Endodermal cell (in vitro differentiated cells): ENCODE measurements at regions not wholly inside any gene's neighbourhood (a gene's known extent, or its start where the extent isn't known, plus 50 kb on each side); places are given as distances from the start of the nearest gene placed in this dataset.

Experiments
- DNase-seq: peaks from one replicate; pipeline ENCODE4 v3.0.0-alpha.2; 2017
- H3K27ac ChIP-seq: 2 replicates; pipeline ENCODE4 v1.5.1; 2013; ENCODE audit warnings: mild to moderate bottlenecking, low read depth, low read length, moderate library complexity
- H3K27me3 ChIP-seq: 2 replicates; pipeline ENCODE4 v1.6.1; 2013; ENCODE audit warnings: mild to moderate bottlenecking, low read length, moderate library complexity; ENCODE audit not compliant: insufficient read depth, control insufficient read depth, poor library complexity, severe bottlenecking
- H3K36me3 ChIP-seq: 2 replicates; pipeline ENCODE4 v1.7.0; 2013; ENCODE audit warnings: mild to moderate bottlenecking, low read length, moderate library complexity; ENCODE audit not compliant: control insufficient read depth, insufficient read depth
- H3K4me1 ChIP-seq: one replicate; pipeline ENCODE4 v1.7.0; 2013; ENCODE audit warnings: low read length; ENCODE audit not compliant: control insufficient read depth, insufficient read depth
- H3K4me3 ChIP-seq: 2 replicates; pipeline ENCODE4 v1.5.1; 2013; ENCODE audit warnings: mild to moderate bottlenecking, low read length, moderate library complexity
- H3K9ac ChIP-seq: 2 replicates; pipeline ENCODE4 v1.6.1; 2013; ENCODE audit warnings: mild to moderate bottlenecking, low read length, moderate library complexity; ENCODE audit not compliant: poor library complexity, severe bottlenecking; ENCODE audit errors: extremely low read depth
- H3K9me3 ChIP-seq: 2 replicates; pipeline ENCODE4 v1.6.1; 2013; ENCODE audit warnings: mild to moderate bottlenecking, low read length, moderate library complexity; ENCODE audit not compliant: control insufficient read depth
- H3K27ac Mint-ChIP-seq: 2 replicates; pipeline ENCODE4 v1.8.0; 2020; ENCODE audit warnings: mixed read lengths
- H3K27me3 Mint-ChIP-seq: 2 replicates; pipeline ENCODE4 v1.8.0; 2021; ENCODE audit warnings: mild to moderate bottlenecking, mixed read lengths; ENCODE audit not compliant: insufficient read depth
- H3K36me3 Mint-ChIP-seq: 2 replicates; pipeline ENCODE4 v1.8.0; 2020; ENCODE audit warnings: low read depth, mixed read lengths
- H3K4me1 Mint-ChIP-seq: 2 replicates; pipeline ENCODE4 v1.8.0; 2020; ENCODE audit warnings: mixed read lengths
- H3K4me3 Mint-ChIP-seq: 2 replicates; pipeline ENCODE4 v1.8.0; 2020; ENCODE audit warnings: mild to moderate bottlenecking, moderate library complexity, mixed read lengths
- H3K9me3 Mint-ChIP-seq: 2 replicates; pipeline ENCODE4 v1.8.0; 2020; ENCODE audit warnings: mild to moderate bottlenecking, mixed read lengths
- WGBS, 2 experiments: methylation state at CpG; one replicate each; pipeline versions ENCODE4 v1.1.5 to v1.1.7; 2013; ENCODE audit warnings: missing lambda C conversion rate in 2 of 2, mixed read lengths in 1 of 2; ENCODE audit not compliant: insufficient coverage in 1 of 2, insufficient read length in 1 of 2; 5-methylcytosine and 5-hydroxymethylcytosine counted together
- TF ChIP-seq, protein P1 (sequence below): fragments of 200-600 bp; sonication (generic); conservative IDR thresholded peaks from 2 replicates; pipeline ENCODE4 v1.5.0; 2021; ENCODE audit warnings: antibody characterized with exemption, mild to moderate bottlenecking

DNA sequence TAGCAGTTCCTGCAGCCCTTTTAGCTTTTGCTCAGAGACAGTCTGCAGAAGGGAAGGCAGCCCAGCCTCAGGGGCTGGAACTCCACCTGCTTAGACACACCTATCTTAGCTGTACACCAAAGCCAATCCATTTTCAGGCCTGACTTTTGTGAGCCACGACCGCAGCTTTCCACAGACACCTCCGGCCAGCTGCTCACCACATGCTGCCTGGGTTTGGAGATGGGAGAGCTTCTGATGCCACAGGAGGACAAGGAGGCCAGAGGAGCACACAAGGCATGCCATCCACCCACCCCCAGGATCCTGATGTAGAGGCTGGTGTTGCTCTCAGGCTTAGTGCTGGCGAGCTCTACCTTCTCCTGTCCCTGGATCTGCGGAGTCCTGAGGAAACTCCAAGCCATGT, 141.8 kb upstream of the NALF2 start:
- no peaks in the 10 kb centered on the region for H3K27me3 ChIP-seq
- TF ChIP-seq, protein P1, sequence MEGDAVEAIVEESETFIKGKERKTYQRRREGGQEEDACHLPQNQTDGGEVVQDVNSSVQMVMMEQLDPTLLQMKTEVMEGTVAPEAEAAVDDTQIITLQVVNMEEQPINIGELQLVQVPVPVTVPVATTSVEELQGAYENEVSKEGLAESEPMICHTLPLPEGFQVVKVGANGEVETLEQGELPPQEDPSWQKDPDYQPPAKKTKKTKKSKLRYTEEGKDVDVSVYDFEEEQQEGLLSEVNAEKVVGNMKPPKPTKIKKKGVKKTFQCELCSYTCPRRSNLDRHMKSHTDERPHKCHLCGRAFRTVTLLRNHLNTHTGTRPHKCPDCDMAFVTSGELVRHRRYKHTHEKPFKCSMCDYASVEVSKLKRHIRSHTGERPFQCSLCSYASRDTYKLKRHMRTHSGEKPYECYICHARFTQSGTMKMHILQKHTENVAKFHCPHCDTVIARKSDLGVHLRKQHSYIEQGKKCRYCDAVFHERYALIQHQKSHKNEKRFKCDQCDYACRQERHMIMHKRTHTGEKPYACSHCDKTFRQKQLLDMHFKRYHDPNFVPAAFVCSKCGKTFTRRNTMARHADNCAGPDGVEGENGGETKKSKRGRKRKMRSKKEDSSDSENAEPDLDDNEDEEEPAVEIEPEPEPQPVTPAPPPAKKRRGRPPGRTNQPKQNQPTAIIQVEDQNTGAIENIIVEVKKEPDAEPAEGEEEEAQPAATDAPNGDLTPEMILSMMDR: no peak
- Mint-ChIP-seq H3K27me3 (peaks cover 3% of the 10 kb centered on the region), H3K4me1 (no peaks in the 10 kb centered on the region), H3K36me3 (no peaks in the 10 kb centered on the region), H3K4me3 (no peak overlapping the region), H3K9me3 (peaks cover 38% of the 10 kb centered on the region), H3K27ac (no peak overlapping the region)
- DNase-seq: no peak
- no peaks in the 10 kb centered on the region for H3K36me3 ChIP-seq
- no peak overlapping the region for H3K4me3 ChIP-seq
- H3K27ac ChIP-seq: no peak overlapping the region
- H3K4me1 ChIP-seq: no peaks in the 10 kb centered on the region
- WGBS, 2 experiments: 78 to 100% methylated on average over 1 to 5 of the region's 5 CpGs
- no peaks in the 10 kb centered on the region for H3K9me3 ChIP-seq
- no peak overlapping the region for H3K9ac ChIP-seq

DNA sequence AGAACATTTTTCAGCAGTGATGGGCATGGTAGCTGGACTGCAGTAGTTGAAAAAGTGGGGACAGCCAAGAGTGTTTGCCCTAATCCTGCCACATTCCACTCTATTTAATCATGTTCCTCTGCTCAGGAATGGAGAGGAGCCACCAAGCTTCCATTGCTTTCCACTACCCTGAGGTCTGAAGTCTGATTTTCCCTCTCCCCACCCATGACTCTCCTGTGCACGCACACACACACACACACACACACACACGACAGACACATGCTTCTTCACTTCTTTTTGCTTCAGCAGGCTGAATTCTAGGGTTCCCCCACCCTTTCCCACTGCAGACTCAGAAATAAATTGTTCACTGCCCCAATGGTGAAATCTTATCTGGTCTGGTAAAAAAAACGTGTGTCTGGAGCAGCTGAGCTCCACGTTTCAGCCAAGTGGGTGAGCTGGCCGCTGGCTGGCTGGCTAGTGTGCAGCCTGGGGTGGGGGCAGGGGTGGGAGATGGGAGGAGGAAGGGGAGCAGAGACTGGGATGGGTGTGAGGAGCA, 142.7 kb upstream of the NALF2 start:
- H3K4me1 Mint-ChIP-seq: no peaks in the 10 kb centered on the region
- WGBS, 2 experiments: 59% methylated on average over 5 of the region's 5 CpGs; no CpG with 5 or more reads in 1 of the 2 experiments
- H3K9me3 Mint-ChIP-seq: peaks cover 36% of the 10 kb centered on the region

DNA sequence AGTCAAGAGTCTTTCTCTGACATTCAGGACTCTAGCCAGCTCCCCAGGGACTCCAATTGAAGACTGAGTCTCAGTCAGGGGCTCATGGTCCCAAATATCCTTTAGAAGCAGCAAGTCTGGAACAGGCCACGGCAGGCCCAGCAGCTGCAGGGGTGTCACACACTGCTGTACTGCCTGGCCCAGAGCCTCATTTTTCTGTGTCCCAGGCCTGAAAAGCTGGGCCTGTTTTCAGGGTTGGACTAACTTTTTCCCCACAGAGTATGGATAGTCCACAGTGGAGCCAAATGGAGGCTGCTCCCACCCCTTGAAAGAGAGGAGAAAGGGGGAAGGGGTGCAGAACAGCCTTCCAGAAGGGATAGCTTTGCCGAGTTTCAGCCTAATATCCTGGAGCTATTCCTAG, 146.8 kb upstream of the NALF2 start:
- no peak overlapping the region for H3K9ac ChIP-seq
- H3K4me1 ChIP-seq: no peaks in the 10 kb centered on the region
- TF ChIP-seq, protein P1: no peak
- WGBS, 2 experiments: 83% methylated on average over 2 of the region's 2 CpGs; no CpG with 5 or more reads in 1 of the 2 experiments
- Mint-ChIP-seq H3K9me3 (peaks cover 36% of the 10 kb centered on the region), H3K27me3 (peaks cover 8% of the 10 kb centered on the region), H3K4me1 (no peaks in the 10 kb centered on the region), H3K27ac (no peak overlapping the region), H3K36me3 (no peaks in the 10 kb centered on the region), H3K4me3 (no peak overlapping the region)
- DNase-seq: no peak
- H3K27me3 ChIP-seq: no peaks in the 10 kb centered on the region
- H3K36me3 ChIP-seq: no peaks in the 10 kb centered on the region
- H3K4me3 ChIP-seq: no peak overlapping the region
- H3K9me3 ChIP-seq: no peaks in the 10 kb centered on the region
- no peak overlapping the region for H3K27ac ChIP-seq

More for the DNA sequence above, 142.7 kb upstream of the NALF2 start:
- TF ChIP-seq, protein P1: no peak
- no peak overlapping the region for H3K4me3 ChIP-seq
- H3K36me3 Mint-ChIP-seq: no peaks in the 10 kb centered on the region
- no peak overlapping the region for H3K27ac ChIP-seq
- H3K27me3 ChIP-seq: no peaks in the 10 kb centered on the region
- no peaks in the 10 kb centered on the region for H3K4me1 ChIP-seq
- no peaks in the 10 kb centered on the region for H3K9me3 ChIP-seq
- H3K36me3 ChIP-seq: no peaks in the 10 kb centered on the region
- no peak overlapping the region for H3K9ac ChIP-seq
- DNase-seq: no peak
- H3K27ac Mint-ChIP-seq: no peak overlapping the region
- peaks cover 3% of the 10 kb centered on the region for H3K27me3 Mint-ChIP-seq
- H3K4me3 Mint-ChIP-seq: no peak overlapping the region
